ENCODE measurements at regions not wholly inside any gene's neighbourhood (a gene's known extent, or its start where the extent isn't known, plus 50 kb on each side); places are given as distances from the start of the nearest gene placed in this dataset.

- TF ChIP-seq CTCF (IDR thresholded peaks at IDR 0.05) (no peak), POLR2AphosphoS5 (IDR thresholded peaks at IDR 0.05; ENCODE audit: low read depth, low read length) (no peak)
Observed at GRCh38 chr9:118963674-118964073, 405.6 kb downstream of the BRINP1 start.

Measured in Panc1 (cell line).